ENCODE measurements at regions not wholly inside any gene's neighbourhood (a gene's known extent, or its start where the extent isn't known, plus 50 kb on each side); places are given as distances from the start of the nearest gene placed in this dataset.

DNA sequence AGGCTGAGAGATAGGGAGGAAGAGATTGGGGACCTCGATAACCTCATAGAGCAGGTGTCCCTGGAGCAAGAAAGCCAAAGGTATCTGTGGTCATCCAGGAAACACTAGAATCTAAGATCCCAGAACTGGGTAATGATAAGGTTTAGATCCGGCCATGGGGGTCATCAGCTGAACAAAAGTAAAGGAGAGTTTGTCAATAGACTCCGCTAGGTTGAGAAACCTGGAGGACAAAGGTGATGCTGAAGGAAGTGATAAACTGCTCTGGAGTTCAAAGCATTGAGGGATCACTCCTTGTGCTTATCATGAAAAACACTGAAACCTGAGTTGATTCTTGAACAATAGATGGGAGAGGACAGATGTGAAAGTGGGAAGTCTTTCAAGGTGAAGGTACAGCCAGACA lies 59.5 kb upstream of the SLC2A1 start:
- TF ChIP-seq POLR2A (IDR thresholded peaks at IDR 0.05; ENCODE audit: low read depth, low read length), result no peak
- no peak for TF ChIP-seq POLR2AphosphoS5 (IDR thresholded peaks at IDR 0.05; ENCODE audit: low read depth, low read length)
- no peak for TF ChIP-seq TAF1 (IDR thresholded peaks at IDR 0.05; ENCODE audit: low read depth, low read length)
